Panc1 (cell line): ENCODE measurements at regions not wholly inside any gene's neighbourhood (a gene's known extent, or its start where the extent isn't known, plus 50 kb on each side); places are given as distances from the start of the nearest gene placed in this dataset.

Experiments
- ATAC-seq: fragments of 200-7000 bp; cut with Tn5 transposase; 2 replicates; pipeline ENCODE4 v1.9.1; 2020; ENCODE audit warnings: mild to moderate bottlenecking, moderate library complexity
- BruUV-seq: library from RNA; stranded (reverse); fragments of 400-500 nt; replicated peaks from 2 replicates; lab custom pipeline; 2021; lab: Mats Ljungman, UMichigan
- CTCF ChIA-PET: fragments of 300-600 bp; sonication (Branson Sonifier 250); formaldehyde crosslinking; loops from one replicate; lab custom pipeline; 2022; ENCODE audit warnings: antibody characterized with exemption; lab: Charles Lee
- POLR2A ChIA-PET: fragments of 300-600 bp; sonication (Branson Sonifier 250); formaldehyde crosslinking; loops from one replicate; lab custom pipeline; 2022; ENCODE audit warnings: antibody characterized with exemption; lab: Charles Lee
- DNase-seq: peaks from one replicate; pipeline ENCODE4 v3.0.0-alpha.2; 2010; ENCODE audit warnings: low read depth, low spot score
- H3K27ac ChIP-seq: 2 replicates; pipeline ENCODE4 v1.5.1; 2011; ENCODE audit warnings: mild to moderate bottlenecking, low read length, inconsistent platforms
- H3K27me3 ChIP-seq: fragments of 200-500 bp; sonication (Bioruptor generic); 2 replicates; pipeline ENCODE4 v1.6.0; 2014; ENCODE audit warnings: low read length, inconsistent platforms; ENCODE audit not compliant: control insufficient read depth, insufficient read depth
- H3K36me3 ChIP-seq: fragments of 200-500 bp; sonication (Bioruptor generic); 2 replicates; pipeline ENCODE4 v1.5.1; 2014; ENCODE audit warnings: inconsistent platforms, mild to moderate bottlenecking, low read length, moderate library complexity; ENCODE audit not compliant: control insufficient read depth, insufficient read depth
- H3K4me1 ChIP-seq: 2 replicates; pipeline ENCODE4 v1.5.1; 2011; ENCODE audit warnings: inconsistent platforms, mild to moderate bottlenecking, low read length, moderate library complexity; ENCODE audit not compliant: control insufficient read depth, insufficient read depth
- H3K4me3 ChIP-seq, 2 experiments: 2 replicates each; pipeline ENCODE4 v1.5.1; 2011 to 2012; ENCODE audit warnings: low read depth in 2 of 2, low read length in 2 of 2, mild to moderate bottlenecking in 2 of 2, inconsistent platforms in 1 of 2, moderate library complexity in 1 of 2
- H3K9me3 ChIP-seq: fragments of 200-500 bp; sonication (Bioruptor generic); 2 replicates; pipeline ENCODE4 v1.5.1; 2014; ENCODE audit warnings: low read depth, mild to moderate bottlenecking, inconsistent platforms, low read length, moderate library complexity; ENCODE audit not compliant: control insufficient read depth, insufficient read depth
- CTCF ChIP-seq: fragments of 450-650 bp; IDR thresholded peaks from 2 replicates; pipeline ENCODE4 v1.5.1; 2017; ENCODE audit warnings: mild to moderate bottlenecking
- POLR2AphosphoS5 ChIP-seq: IDR thresholded peaks from 2 replicates; pipeline ENCODE4 v1.6.1; 2012; ENCODE audit warnings: mild to moderate bottlenecking, low read depth, low read length, moderate library complexity
- REST ChIP-seq, 2 experiments: IDR thresholded peaks; 2 replicates each; pipeline ENCODE4 v1.6.1; 2011 to 2012; ENCODE audit warnings: low read depth in 2 of 2, control low read depth in 1 of 2, low read length in 1 of 2, mild to moderate bottlenecking in 1 of 2, moderate library complexity in 1 of 2; ENCODE audit not compliant: insufficient read depth in 1 of 2
- SIN3A ChIP-seq: IDR thresholded peaks from 2 replicates; pipeline ENCODE4 v1.6.1; 2012; ENCODE audit warnings: low read depth, mild to moderate bottlenecking, low read length, moderate library complexity, borderline replicate concordance; ENCODE audit not compliant: insufficient read depth
- TCF7L2 ChIP-seq: IDR thresholded peaks from 2 replicates; pipeline ENCODE4 v1.6.1; 2011; ENCODE audit warnings: mild to moderate bottlenecking, low read depth, low read length, inconsistent platforms
- in situ Hi-C: cut with HindIII; loops from 2 replicates; pipeline ENCODE4 v1.10.0; 2016; ENCODE audit warnings: low sequenced_read_pairs, low pct_unique_long_range_greater_than_20kb
- intact Hi-C: fragments of 100-400 bp; cut with micrococcal nuclease; formaldehyde crosslinking; loops from one replicate; pipeline ENCODE4 v1.10.0; 2022; ENCODE audit not compliant: unreplicated experiment

DNA sequence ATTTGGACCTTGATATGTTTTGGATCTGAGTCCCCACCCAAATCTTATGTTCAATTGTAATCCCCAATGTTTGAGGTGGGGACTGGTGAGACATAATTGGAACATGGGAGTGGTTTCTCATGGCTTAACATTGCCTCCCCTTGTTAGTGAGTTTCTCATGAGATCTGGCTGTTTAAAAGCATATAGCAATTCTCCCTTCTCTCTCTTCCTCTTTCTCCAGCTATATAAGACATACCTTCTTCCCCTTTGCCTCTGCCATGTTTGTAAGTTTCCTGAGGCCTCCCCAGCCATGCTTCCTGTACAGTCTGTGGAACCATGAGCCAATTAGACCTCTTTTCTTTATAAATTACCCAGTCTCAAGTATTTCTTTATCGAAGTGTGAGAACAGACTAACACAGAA, 692.4 kb downstream of the KCNT2 start:
- no peak for DNase-seq
- in situ Hi-C loops (no loop called here), intact Hi-C loops (no loop called here)
- ChIA-PET CTCF (no interaction called here), POLR2A (no interaction called here)
- H3K27me3 ChIP-seq, result no peaks in the 10 kb centered on the region
- TF ChIP-seq SIN3A, result no peak
- TF ChIP-seq POLR2AphosphoS5, result no peak
- TF ChIP-seq TCF7L2, result no peak
- no peak for TF ChIP-seq CTCF
- no peak for TF ChIP-seq REST (IDR thresholded peaks at IDR 0.05; ENCODE audit: insufficient read depth in 1 of 2, low read depth in 2 of 2, low read length in 1 of 2)
- H3K4me3 ChIP-seq, result no peak overlapping the region
- no peak overlapping the region for H3K27ac ChIP-seq
- ATAC-seq, result no peak
- no peaks in the 10 kb centered on the region for H3K9me3 ChIP-seq
- BruUV-seq, result no TSS peak
- H3K4me1 ChIP-seq, result no peaks in the 10 kb centered on the region
- H3K36me3 ChIP-seq, result no peaks in the 10 kb centered on the region

- POLR2A ChIA-PET, result no interaction called here
- TF ChIP-seq TCF7L2 (no peak), POLR2AphosphoS5 (no peak), SIN3A (no peak), CTCF (no peak), REST (IDR thresholded peaks at IDR 0.05; ENCODE audit: insufficient read depth in 1 of 2, low read depth in 2 of 2, low read length in 1 of 2) (no peak)
- Histone ChIP-seq H3K4me1 (no peaks in the 10 kb centered on the region), H3K27ac (no peak overlapping the region), H3K27me3 (no peaks in the 10 kb centered on the region), H3K4me3 (no peak overlapping the region), H3K9me3 (no peaks in the 10 kb centered on the region), H3K36me3 (no peaks in the 10 kb centered on the region)
- no TSS peak for BruUV-seq
- ATAC-seq, result no peak
- DNase-seq, result no peak
- CTCF ChIA-PET, result no interaction called here
- intact Hi-C loops (no loop called here), in situ Hi-C loops (no loop called here)
Observed at GRCh38 chr1:195909061-195909460, 699.2 kb downstream of the KCNT2 start.
